Stomach (tissue), 8 donors: ENCODE measurements at regions not wholly inside any gene's neighbourhood (a gene's known extent, or its start where the extent isn't known, plus 50 kb on each side); places are given as distances from the start of the nearest gene placed in this dataset.

Source experiments
- DNase-seq, 2 donors: peaks; one replicate each; pipeline versions ENCODE4 v3.0.0 to v3.0.0-alpha.2; 2013 to 2019
- H3K27ac ChIP-seq, 5 donors: fragments of 200-600 bp in 4 of 5; sonication (generic) in 4 of 5; one replicate each; pipeline ENCODE4 v1.5.1; 2013 to 2019; ENCODE audit warnings: mild to moderate bottlenecking in 1 of 5, moderate library complexity in 1 of 5
- H3K27me3 ChIP-seq, 3 donors: fragments of 200-600 bp; sonication (generic); one replicate each; pipeline ENCODE4 v1.5.1; 2017 to 2019; ENCODE audit warnings: mixed run types in 1 of 3
- H3K36me3 ChIP-seq, 4 donors: fragments of 200-600 bp; sonication (generic); 1 replicate in 3 of 4; 2 replicates in 1 of 4; pipeline ENCODE4 v1.5.1; 2016 to 2019
- H3K4me1 ChIP-seq, 4 donors: fragments of 200-600 bp; sonication (generic); one replicate each; pipeline ENCODE4 v1.5.1; 2016 to 2019
- H3K4me3 ChIP-seq, 4 donors: fragments of 200-600 bp; sonication (generic) in 3 of 4; one replicate each; pipeline ENCODE4 v1.5.1; 2016 to 2019; ENCODE audit warnings: mild to moderate bottlenecking in 1 of 4
- H3K9me3 ChIP-seq, 4 donors: fragments of 200-600 bp; sonication (generic); one replicate each; pipeline ENCODE4 v1.5.1; 2016 to 2019
- EP300 ChIP-seq: sonication (generic); formaldehyde crosslinking; IDR thresholded peaks from one replicate; pipeline ENCODE4 v1.6.1; 2017; ENCODE audit warnings: antibody characterized with exemption
- POLR2A ChIP-seq, 4 donors: fragments of 450-650 bp; IDR thresholded peaks; one replicate each; pipeline ENCODE4 v1.6.1; 2016; ENCODE audit warnings: antibody characterized with exemption in 4 of 4, control low read depth in 2 of 4, mild to moderate bottlenecking in 1 of 4, moderate library complexity in 1 of 4
- POLR2AphosphoS5 ChIP-seq, 3 donors: sonication (generic); formaldehyde crosslinking; IDR thresholded peaks; one replicate each; pipeline ENCODE4 v1.6.1; 2016; ENCODE audit warnings: antibody characterized with exemption in 3 of 3
- WGBS, 5 donors: extraction: QIAGEN DNeasy Blood & Tissue Kit in 3 of 5; methylation state at CpG; one replicate each; pipeline versions ENCODE4 v1.1.5 to v1.1.7; 2013 to 2018; 5-methylcytosine and 5-hydroxymethylcytosine counted together
- intact Hi-C: fragments of 100-400 bp; cut with DNase I; formaldehyde crosslinking; loops from one replicate; pipeline ENCODE4 v1.15.1; 2023; ENCODE audit warnings: low total_unique reads
- TF ChIP-seq, protein P1 (sequence below), 7 experiments: fragments of 450-650 bp in 4 of 7; fragments of 200-600 bp in 3 of 7; sonication (generic) in 3 of 7; IDR thresholded peaks; one replicate each; pipeline ENCODE4 v1.5.1; 2016 to 2019; ENCODE audit warnings: antibody characterized with exemption in 7 of 7, control low read depth in 2 of 7, mild to moderate bottlenecking in 1 of 7
- donor health status: healthy with polysubstance abuse.
- donor health status: Bipolar disorder and iron deficiency.
- donor health status: healthy.

DNA sequence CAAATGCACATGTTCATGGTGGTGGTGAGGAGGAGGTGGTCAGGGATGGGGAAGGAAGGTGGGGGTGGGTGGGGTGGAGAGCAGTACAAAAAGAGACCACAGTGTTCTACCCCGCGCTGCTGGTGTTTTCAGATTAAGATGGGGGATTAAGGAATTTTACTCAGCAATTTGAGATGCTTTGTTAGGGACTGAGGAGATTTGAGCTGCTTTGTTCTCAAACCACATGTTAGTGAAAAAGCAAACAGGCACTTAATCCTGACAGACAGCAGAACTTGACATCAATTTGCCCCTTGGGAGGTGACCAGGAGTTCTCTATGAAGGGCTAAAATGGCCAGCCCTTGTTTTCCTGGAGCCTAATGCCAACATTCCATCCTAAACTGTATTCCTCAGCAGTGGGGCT is 244.5 kb downstream of the MEIS1 start:
- Histone ChIP-seq H3K4me1 (peaks cover 0 to 5% (median 0%) of the 10 kb centered on the region in 4 donors), H3K27me3 (no peaks in the 10 kb centered on the region), H3K9me3 (no peaks in the 10 kb centered on the region), H3K27ac (no peak overlapping the region), H3K4me3 (no peak overlapping the region), H3K36me3 (no peaks in the 10 kb centered on the region)
- intact Hi-C loops: no loop called here
- DNase-seq: no peak
- 69 to 79% (median 77%) methylated on average over 2 of the region's 2 CpGs for WGBS, 5 donors
- TF ChIP-seq, protein P1, sequence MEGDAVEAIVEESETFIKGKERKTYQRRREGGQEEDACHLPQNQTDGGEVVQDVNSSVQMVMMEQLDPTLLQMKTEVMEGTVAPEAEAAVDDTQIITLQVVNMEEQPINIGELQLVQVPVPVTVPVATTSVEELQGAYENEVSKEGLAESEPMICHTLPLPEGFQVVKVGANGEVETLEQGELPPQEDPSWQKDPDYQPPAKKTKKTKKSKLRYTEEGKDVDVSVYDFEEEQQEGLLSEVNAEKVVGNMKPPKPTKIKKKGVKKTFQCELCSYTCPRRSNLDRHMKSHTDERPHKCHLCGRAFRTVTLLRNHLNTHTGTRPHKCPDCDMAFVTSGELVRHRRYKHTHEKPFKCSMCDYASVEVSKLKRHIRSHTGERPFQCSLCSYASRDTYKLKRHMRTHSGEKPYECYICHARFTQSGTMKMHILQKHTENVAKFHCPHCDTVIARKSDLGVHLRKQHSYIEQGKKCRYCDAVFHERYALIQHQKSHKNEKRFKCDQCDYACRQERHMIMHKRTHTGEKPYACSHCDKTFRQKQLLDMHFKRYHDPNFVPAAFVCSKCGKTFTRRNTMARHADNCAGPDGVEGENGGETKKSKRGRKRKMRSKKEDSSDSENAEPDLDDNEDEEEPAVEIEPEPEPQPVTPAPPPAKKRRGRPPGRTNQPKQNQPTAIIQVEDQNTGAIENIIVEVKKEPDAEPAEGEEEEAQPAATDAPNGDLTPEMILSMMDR (IDR thresholded peaks at IDR 0.05): no peak
- no peak for TF ChIP-seq POLR2A (IDR thresholded peaks at IDR 0.05)
- no peak for TF ChIP-seq POLR2AphosphoS5 (IDR thresholded peaks at IDR 0.05)
- TF ChIP-seq EP300: no peak

GRCh38 chr2:66682476-66682875 is 247.6 kb downstream of the MEIS1 start:
- Histone ChIP-seq H3K27me3 (no peaks in the 10 kb centered on the region), H3K4me1 (peaks cover 0 to 5% (median 0%) of the 10 kb centered on the region in 4 donors), H3K27ac (peak overlapping the region in 1 of 5 donors; percentile 31), H3K9me3 (no peaks in the 10 kb centered on the region), H3K36me3 (no peaks in the 10 kb centered on the region), H3K4me3 (no peak overlapping the region)
- no peak for DNase-seq
- no peak for TF ChIP-seq EP300
- no peak for TF ChIP-seq POLR2A (IDR thresholded peaks at IDR 0.05)
- TF ChIP-seq POLR2AphosphoS5 (IDR thresholded peaks at IDR 0.05): no peak
- TF ChIP-seq, protein P1 (IDR thresholded peaks at IDR 0.05): no peak
- intact Hi-C loops: no loop called here
- 37 to 62% (median 49%) methylated on average over 5 of the region's 5 CpGs for WGBS, 5 donors

- intact Hi-C loops: no loop called here
- Histone ChIP-seq H3K27me3 (no peaks in the 10 kb centered on the region), H3K4me1 (peaks cover 0 to 5% (median 0%) of the 10 kb centered on the region in 4 donors), H3K9me3 (no peaks in the 10 kb centered on the region), H3K27ac (peak overlapping the region in 1 of 5 donors; percentile 31), H3K4me3 (no peak overlapping the region), H3K36me3 (no peaks in the 10 kb centered on the region)
- TF ChIP-seq EP300 (no peak), POLR2AphosphoS5 (IDR thresholded peaks at IDR 0.05) (no peak), POLR2A (IDR thresholded peaks at IDR 0.05) (no peak)
- TF ChIP-seq, protein P1 (IDR thresholded peaks at IDR 0.05): no peak
- 70 to 75% (median 74%) methylated on average over 3 of the region's 3 CpGs for WGBS, 5 donors
- DNase-seq: no peak
These were observed 248.1 kb downstream of the MEIS1 start for GRCh38 chr2:66683064-66683463.

GRCh38 chr2:66683599-66683998 is 248.7 kb downstream of the MEIS1 start:
- Histone ChIP-seq H3K9me3 (no peaks in the 10 kb centered on the region), H3K4me1 (peaks cover 0 to 5% (median 0%) of the 10 kb centered on the region in 4 donors), H3K36me3 (no peaks in the 10 kb centered on the region), H3K27me3 (no peaks in the 10 kb centered on the region), H3K27ac (peak overlapping the region in 1 of 5 donors; percentile 31), H3K4me3 (no peak overlapping the region)
- intact Hi-C loops: no loop called here
- whole genome bisulfite sequencing, 5 donors: 36 to 61% (median 48%) methylated on average over 3 of the region's 3 CpGs
- no peak for TF ChIP-seq EP300
- TF ChIP-seq POLR2A (IDR thresholded peaks at IDR 0.05): no peak
- TF ChIP-seq, protein P1 (IDR thresholded peaks at IDR 0.05): no peak
- no peak for TF ChIP-seq POLR2AphosphoS5 (IDR thresholded peaks at IDR 0.05)
- no peak for DNase-seq
